TTC549 (cell line): ENCODE measurements at regions not wholly inside any gene's neighbourhood (a gene's known extent, or its start where the extent isn't known, plus 50 kb on each side); places are given as distances from the start of the nearest gene placed in this dataset.
"Not testable (repeated sequence)": the region's sequence is repeated elsewhere in the genome, so short reads cannot be mapped to it uniquely, and the experiment has no call there.

Source experiments
- FAIRE-seq: peaks from 2 replicates; lab custom pipeline; 2012; peaks lifted over from hg19 to GRCh38; lab: Jason Lieb, UNC

DNA sequence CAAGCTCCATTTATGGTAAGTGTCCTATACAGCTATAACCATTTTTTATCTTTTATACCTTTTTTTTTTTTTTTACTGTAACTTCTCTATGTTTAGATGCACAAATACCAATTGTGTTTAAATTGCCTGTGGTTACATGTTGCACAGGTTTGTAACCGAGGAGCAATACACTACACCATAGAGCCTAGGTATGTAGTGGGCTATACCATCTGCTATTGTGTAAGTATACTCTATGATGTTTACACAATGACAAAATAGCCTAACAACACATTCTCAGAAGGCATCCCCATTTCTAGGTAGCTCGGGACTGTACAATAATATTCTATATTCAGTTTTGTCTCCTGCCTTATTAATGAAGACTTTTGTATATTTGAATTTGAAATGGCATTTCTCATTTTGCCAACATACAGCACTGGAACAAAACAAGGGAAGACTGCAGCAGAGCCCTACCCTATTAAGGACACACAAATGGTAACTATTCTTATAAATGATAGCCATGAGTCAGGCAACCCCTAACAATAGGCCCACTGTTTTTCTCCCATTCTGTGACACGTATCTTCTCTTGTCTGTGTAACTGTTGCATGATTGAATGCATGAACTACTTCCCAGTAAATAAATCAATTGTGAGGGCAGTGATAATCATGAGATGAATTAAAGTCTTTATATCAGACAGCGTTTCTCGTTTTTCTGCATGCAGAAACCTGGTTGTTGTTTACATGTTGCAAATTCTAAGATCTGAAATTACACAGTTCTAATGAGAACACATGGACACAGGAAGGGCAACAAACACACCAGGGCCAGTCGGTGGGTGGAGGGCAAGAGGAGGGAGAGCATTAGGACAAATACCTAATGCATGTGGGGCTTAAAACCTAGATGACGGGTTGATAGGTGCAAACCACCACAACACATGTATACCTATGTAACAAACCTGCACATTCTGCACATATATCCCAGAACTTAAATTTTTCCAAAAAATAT lies 173.9 kb downstream of the EPM2A start:
- FAIRE-seq = no peak

DNA sequence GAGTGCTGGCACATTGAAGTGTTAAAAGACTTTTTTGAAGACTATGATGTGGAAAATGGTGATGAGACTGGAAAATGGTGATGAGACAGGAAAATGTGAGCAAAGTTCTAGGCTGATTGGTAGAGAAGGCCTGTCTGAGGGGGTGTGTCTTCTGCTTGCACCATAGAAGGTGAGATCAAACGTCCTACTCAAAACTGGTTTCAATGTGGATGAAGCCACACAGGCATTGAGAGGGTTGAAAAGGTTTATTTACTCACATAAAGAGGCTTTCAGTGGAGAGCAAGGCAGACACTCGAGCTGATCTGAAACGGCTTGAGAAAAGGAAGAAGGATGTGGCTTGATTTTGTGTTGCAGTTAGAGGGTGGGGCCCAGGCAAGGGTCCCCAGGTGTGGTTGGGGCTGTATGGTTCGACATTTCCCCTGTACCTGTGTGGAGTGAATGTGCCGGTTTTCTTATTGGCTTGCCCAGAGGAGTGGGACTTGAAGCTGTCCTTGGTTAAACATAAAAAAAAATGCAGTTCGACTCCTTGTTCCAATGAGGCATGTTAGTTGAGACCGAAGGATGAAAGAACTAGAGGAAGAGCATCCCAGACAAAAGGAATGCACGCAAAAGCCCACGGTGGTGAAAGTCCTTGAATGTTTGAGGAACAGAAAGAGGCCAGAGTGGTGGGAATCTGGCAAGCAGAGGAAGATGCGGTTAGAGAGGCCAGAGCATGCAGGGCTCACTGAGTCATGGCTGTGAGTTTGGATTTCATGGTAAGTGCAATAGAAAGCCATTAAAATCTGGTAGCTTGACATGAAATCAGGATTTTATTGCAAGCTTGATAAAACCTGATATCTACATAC lies 172.3 kb downstream of the EPM2A start:
- no peak for FAIRE-seq

DNA sequence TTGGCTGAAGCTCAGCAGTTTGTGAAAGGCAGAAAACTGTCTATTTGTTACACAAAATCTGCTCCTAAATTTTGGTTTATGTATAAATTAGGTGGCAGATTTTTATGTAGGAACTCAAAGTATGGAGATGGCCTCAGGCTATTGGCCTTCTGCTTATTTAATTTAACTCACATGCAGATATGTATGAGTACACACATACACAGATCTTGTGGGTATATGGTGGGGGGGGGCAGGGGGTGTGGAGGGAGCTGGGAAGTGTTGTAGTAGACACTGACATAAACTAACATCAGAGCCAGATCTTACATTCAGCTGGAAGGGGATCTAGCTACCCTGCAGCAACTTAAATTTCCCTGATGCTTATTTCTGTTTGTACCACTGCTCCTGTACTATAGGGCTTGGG lies 170.8 kb downstream of the EPM2A start:
- FAIRE-seq = no peak

DNA sequence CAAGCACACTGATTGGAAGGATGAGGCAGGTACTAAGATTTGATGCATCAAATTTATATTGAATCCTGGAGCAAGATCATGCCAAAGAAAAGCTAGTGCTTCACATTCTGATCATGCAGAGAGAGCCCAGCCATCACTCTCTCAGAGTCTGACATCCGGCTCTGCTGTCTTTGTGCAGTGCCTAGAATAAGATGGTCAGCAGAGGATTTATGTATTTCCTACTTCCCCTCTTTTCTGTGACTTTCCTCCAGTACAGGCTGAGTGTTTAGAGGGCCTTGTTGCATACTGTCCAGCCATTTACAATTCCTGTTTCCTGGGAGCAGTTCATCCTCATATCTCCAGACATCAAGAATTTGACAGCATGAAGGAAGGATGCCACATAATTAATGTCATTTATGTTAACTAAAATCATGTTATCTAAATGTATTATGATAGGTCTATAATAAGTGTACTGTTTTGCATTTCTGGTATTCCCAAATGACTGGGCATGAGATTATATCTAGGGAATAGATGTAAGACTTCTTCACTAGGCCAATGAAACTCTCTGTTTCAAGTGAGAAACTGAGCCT lies 167.6 kb downstream of the EPM2A start:
- no peak for FAIRE-seq

DNA sequence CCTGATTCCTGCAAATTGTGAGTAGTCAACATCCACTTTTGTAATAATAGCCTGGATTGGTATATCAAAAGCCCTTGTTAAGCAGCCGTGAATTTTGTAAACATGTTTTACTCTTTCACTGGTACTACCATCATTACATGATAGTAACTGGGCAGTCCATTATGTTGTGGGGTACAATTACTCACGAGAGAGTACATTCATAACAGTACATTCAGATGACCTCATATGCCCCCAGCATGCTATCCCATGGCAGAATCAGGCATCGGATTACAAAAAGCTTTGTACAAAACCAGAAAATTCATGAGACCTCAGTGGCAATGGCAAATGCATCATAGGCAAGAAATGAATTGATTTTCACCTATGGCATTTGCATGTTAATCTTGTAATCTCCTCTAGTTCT lies 166.2 kb downstream of the EPM2A start:
- FAIRE-seq = no peak

DNA sequence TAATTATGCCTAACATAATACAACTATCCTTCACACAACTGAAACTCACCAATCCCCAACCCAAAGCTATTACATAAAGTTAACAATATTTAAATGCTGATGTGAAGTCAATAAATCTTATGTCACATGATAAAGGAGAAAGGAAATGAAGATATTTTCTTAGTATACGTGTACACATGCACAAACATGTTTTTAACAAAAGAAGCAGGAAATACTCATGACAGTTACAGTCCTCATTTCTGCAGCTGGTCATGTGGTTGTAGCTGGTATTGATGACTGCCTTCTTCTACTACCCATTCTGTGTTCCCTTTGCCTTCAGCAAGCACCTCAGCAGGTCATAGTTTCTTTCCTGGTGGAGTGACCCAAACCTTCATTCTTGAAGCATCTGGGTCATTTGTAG lies 165.0 kb downstream of the EPM2A start:
- FAIRE-seq = not testable (repeated sequence)

DNA sequence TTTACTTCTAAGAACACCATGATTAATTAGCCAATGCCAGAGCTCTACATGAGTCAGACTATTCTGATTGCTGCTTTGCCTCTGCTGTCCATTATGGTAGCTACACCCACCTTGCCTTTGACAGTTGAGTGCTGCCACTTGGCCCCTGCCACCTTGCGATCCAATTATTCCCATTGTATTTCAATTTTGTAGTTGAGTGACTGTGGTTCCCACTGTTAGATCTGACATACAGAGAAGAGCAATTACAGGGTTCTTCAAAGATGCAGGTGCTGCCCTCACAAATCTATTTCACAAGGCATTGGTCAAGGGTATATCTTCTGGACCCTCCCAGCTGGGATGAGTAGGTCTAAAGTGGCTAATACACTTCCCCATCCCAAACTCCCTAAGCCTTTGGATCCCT lies 161.1 kb downstream of the EPM2A start:
- not testable (repeated sequence) for FAIRE-seq
